ENCODE measurements at regions not wholly inside any gene's neighbourhood (a gene's known extent, or its start where the extent isn't known, plus 50 kb on each side); places are given as distances from the start of the nearest gene placed in this dataset.

DNA sequence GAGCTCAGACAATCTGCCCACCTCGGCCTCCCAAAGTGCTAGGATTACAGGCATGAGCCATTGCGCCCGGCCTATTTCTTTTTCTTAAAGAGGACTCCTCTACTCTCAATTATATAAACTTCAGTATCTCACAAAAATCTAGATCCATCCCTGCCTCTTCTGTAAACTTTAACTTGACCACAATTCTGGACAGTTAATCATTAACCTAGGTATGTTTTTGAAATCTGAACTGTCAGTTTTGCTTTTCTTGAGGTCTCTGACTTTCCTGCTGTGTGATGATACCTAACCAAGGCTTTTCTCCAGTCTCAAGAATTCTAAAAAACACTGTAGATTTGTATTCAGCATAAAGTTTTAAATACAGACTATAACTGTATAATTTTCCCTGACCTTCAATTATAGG is 388.2 kb upstream of the SYNCRIP start:
- TF ChIP-seq, protein P1, sequence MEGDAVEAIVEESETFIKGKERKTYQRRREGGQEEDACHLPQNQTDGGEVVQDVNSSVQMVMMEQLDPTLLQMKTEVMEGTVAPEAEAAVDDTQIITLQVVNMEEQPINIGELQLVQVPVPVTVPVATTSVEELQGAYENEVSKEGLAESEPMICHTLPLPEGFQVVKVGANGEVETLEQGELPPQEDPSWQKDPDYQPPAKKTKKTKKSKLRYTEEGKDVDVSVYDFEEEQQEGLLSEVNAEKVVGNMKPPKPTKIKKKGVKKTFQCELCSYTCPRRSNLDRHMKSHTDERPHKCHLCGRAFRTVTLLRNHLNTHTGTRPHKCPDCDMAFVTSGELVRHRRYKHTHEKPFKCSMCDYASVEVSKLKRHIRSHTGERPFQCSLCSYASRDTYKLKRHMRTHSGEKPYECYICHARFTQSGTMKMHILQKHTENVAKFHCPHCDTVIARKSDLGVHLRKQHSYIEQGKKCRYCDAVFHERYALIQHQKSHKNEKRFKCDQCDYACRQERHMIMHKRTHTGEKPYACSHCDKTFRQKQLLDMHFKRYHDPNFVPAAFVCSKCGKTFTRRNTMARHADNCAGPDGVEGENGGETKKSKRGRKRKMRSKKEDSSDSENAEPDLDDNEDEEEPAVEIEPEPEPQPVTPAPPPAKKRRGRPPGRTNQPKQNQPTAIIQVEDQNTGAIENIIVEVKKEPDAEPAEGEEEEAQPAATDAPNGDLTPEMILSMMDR (IDR thresholded peaks at IDR 0.05): no peak
- TF ChIP-seq POLR2A (IDR thresholded peaks at IDR 0.05): no peak

Data from body of pancreas (tissue), 4 donors.